Nephron progenitor cell (in vitro differentiated cells): ENCODE measurements at regions not wholly inside any gene's neighbourhood (a gene's known extent, or its start where the extent isn't known, plus 50 kb on each side); places are given as distances from the start of the nearest gene placed in this dataset.
"Not testable (repeated sequence)": the region's sequence is repeated elsewhere in the genome, so short reads cannot be mapped to it uniquely, and the experiment has no call there.

Experiments
- DNase-seq: peaks from one replicate; pipeline ENCODE4 v3.0.0; 2021
- H3K27ac Mint-ChIP-seq: 2 replicates; pipeline ENCODE4 v1.8.0; 2021; ENCODE audit warnings: mild to moderate bottlenecking, moderate library complexity, mixed read lengths
- H3K27me3 Mint-ChIP-seq: 2 replicates; pipeline ENCODE4 v1.8.0; 2021; ENCODE audit warnings: mild to moderate bottlenecking, low read depth, mixed read lengths; ENCODE audit not compliant: poor library complexity
- H3K36me3 Mint-ChIP-seq: 2 replicates; pipeline ENCODE4 v1.8.0; 2021; ENCODE audit warnings: low read depth, mixed read lengths
- H3K4me1 Mint-ChIP-seq: 2 replicates; pipeline ENCODE4 v1.8.0; 2021; ENCODE audit warnings: mixed read lengths
- H3K4me3 Mint-ChIP-seq: 2 replicates; pipeline ENCODE4 v1.8.0; 2021; ENCODE audit warnings: mild to moderate bottlenecking, moderate library complexity, mixed read lengths
- H3K9me3 Mint-ChIP-seq: 2 replicates; pipeline ENCODE4 v1.8.0; 2021; ENCODE audit warnings: mild to moderate bottlenecking, moderate library complexity, mixed read lengths
- TF ChIP-seq, protein P1 (sequence below): fragments of 200-600 bp; sonication (generic); IDR thresholded peaks from 2 replicates; pipeline ENCODE4 v1.5.0; 2021; ENCODE audit warnings: antibody characterized with exemption

DNA sequence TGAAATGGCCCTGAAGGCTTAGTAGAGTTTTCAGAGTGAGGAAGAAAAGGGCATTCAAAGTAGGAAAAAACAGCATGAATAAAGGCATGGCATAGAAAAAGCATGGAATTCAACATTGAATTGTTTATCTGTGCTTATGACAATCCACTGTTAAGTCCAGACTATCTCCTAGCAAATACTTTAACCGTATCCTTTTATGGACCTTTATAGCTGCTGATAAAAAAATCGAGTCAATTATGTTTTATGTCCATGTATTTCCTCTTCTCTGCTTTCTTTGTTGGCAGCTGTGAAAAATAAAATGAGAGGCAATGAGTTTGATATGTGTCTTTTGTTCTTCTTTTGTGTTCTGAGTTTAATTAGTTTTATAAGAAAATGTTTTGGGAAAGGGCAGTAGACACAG is 70.4 kb downstream of the TDRD15 start:
- H3K27ac Mint-ChIP-seq: no peak overlapping the region
- no peak overlapping the region for H3K4me3 Mint-ChIP-seq
- no peak for DNase-seq
- H3K27me3 Mint-ChIP-seq: peaks cover 4% of the 10 kb centered on the region
- no peaks in the 10 kb centered on the region for H3K36me3 Mint-ChIP-seq
- TF ChIP-seq, protein P1, sequence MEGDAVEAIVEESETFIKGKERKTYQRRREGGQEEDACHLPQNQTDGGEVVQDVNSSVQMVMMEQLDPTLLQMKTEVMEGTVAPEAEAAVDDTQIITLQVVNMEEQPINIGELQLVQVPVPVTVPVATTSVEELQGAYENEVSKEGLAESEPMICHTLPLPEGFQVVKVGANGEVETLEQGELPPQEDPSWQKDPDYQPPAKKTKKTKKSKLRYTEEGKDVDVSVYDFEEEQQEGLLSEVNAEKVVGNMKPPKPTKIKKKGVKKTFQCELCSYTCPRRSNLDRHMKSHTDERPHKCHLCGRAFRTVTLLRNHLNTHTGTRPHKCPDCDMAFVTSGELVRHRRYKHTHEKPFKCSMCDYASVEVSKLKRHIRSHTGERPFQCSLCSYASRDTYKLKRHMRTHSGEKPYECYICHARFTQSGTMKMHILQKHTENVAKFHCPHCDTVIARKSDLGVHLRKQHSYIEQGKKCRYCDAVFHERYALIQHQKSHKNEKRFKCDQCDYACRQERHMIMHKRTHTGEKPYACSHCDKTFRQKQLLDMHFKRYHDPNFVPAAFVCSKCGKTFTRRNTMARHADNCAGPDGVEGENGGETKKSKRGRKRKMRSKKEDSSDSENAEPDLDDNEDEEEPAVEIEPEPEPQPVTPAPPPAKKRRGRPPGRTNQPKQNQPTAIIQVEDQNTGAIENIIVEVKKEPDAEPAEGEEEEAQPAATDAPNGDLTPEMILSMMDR: no peak
- H3K9me3 Mint-ChIP-seq: peaks cover 3% of the 10 kb centered on the region
- H3K4me1 Mint-ChIP-seq: peaks cover 13% of the 10 kb centered on the region

DNA sequence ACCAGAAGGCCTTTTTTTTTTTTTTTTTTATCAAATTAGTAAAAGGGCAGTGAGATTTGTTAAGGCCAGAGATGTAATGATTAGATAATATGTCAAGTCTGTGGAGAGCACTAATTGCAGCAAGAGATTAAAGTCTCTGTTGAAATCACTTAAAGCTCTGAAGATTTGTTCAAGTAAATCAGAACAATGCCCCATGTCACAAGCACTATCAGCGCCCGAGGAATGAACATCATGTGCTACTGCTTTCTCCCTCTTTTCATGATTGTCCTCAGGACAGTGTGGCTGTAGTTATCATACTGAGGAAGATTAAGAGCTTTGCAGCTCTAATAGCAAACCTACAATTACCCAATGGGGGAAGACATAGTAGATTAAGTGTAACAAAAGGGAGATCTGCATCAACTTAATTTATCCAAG is 71.1 kb downstream of the TDRD15 start:
- Mint-ChIP-seq H3K27me3 (peaks cover 4% of the 10 kb centered on the region), H3K27ac (no peak overlapping the region), H3K9me3 (peaks cover 3% of the 10 kb centered on the region), H3K4me3 (no peak overlapping the region), H3K4me1 (peaks cover 13% of the 10 kb centered on the region), H3K36me3 (no peaks in the 10 kb centered on the region)
- DNase-seq: no peak
- TF ChIP-seq, protein P1: no peak

GRCh38 chr2:21195326-21195725 is 71.6 kb downstream of the TDRD15 start:
- peaks cover 3% of the 10 kb centered on the region for H3K9me3 Mint-ChIP-seq
- no peak overlapping the region for H3K27ac Mint-ChIP-seq
- no peak for DNase-seq
- TF ChIP-seq, protein P1: no peak
- no peaks in the 10 kb centered on the region for H3K36me3 Mint-ChIP-seq
- peaks cover 4% of the 10 kb centered on the region for H3K27me3 Mint-ChIP-seq
- peaks cover 13% of the 10 kb centered on the region for H3K4me1 Mint-ChIP-seq
- H3K4me3 Mint-ChIP-seq: no peak overlapping the region

- H3K4me1 Mint-ChIP-seq: peaks cover 13% of the 10 kb centered on the region
- no peaks in the 10 kb centered on the region for H3K36me3 Mint-ChIP-seq
- H3K9me3 Mint-ChIP-seq: no peaks in the 10 kb centered on the region
- TF ChIP-seq, protein P1: no peak
- no peak for DNase-seq
- H3K27me3 Mint-ChIP-seq: peaks cover 4% of the 10 kb centered on the region
- no peak overlapping the region for H3K27ac Mint-ChIP-seq
- H3K4me3 Mint-ChIP-seq: no peak overlapping the region
Observed at GRCh38 chr2:21198637-21199036, 74.9 kb downstream of the TDRD15 start.

- DNase-seq: no peak
- H3K27ac Mint-ChIP-seq: no peak overlapping the region
- no peaks in the 10 kb centered on the region for H3K36me3 Mint-ChIP-seq
- H3K27me3 Mint-ChIP-seq: peaks cover 3% of the 10 kb centered on the region
- H3K9me3 Mint-ChIP-seq: no peaks in the 10 kb centered on the region
- TF ChIP-seq, protein P1: no peak
- H3K4me1 Mint-ChIP-seq: no peaks in the 10 kb centered on the region
- no peak overlapping the region for H3K4me3 Mint-ChIP-seq
Observed at GRCh38 chr2:21203976-21204375, 80.2 kb downstream of the TDRD15 start.

DNA sequence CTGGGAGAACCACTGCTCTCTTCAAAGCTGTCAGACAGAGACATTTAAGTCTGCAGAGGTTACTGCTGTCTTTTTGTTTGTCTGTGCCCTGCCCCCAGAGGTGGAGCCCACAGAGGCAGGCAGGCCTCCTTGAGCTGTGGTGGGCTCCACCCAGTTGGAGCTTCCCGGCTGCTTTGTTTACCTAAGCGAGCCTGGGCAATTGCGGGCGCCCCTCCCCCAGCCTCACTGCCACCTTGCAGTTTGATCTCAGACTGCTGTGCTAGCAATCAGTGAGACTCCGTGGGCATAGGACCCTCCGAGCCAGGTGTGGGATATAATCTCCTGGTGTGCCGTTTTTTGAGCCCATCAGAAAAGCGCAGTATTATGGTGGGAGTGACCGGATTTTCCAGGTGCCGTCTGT is 90.3 kb downstream of the TDRD15 start:
- H3K27me3 Mint-ChIP-seq, H3K27ac Mint-ChIP-seq, H3K4me1 Mint-ChIP-seq, H3K36me3 Mint-ChIP-seq, DNase-seq, H3K4me3 Mint-ChIP-seq: not testable (repeated sequence)
- H3K9me3 Mint-ChIP-seq: peaks cover 25% of the 10 kb centered on the region
